ENCODE measurements at regions not wholly inside any gene's neighbourhood (a gene's known extent, or its start where the extent isn't known, plus 50 kb on each side); places are given as distances from the start of the nearest gene placed in this dataset.
"Not testable (repeated sequence)": the region's sequence is repeated elsewhere in the genome, so short reads cannot be mapped to it uniquely, and the experiment has no call there.

DNA sequence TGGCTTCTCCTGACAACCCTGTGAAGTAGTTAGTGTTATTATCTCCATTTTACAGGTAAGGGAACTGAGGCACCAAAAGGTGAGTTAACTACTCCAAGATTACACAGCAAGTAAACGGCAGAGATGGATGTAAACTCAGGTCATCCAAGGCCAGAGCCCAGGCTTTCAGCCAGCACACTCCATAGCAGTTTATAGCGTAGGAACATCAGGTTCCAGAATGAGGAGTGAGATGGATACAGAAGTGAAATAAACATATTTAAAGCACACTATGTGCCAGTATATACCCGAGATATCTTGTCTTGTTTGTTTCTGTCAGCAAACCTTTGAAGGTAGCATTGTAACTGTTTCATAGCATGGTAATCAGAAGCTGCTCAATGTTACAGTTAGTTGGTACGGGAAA lies 279.0 kb downstream of the OXSM start:
- DNase-seq (ENCODE audit: low read depth): no peak

DNA sequence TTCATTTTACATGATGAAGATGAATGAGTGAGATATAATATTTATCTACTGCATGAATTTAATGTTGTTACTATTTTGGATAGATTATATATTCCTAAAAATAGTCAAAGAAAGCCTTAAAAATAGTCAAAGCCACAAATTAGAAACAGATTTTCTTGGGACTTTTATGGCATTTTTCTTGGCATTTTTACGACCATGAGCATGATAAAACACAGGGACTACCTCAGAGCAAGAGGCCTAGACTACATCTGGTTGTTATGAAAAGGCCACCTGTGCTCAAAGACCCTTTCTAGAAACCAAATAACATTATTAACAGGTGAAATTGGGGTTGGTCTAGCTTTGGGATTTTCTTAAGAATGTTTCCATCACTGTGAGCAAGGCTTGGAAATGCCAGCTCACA lies 281.0 kb downstream of the OXSM start:
- DNase-seq (ENCODE audit: low read depth): no peak

DNA sequence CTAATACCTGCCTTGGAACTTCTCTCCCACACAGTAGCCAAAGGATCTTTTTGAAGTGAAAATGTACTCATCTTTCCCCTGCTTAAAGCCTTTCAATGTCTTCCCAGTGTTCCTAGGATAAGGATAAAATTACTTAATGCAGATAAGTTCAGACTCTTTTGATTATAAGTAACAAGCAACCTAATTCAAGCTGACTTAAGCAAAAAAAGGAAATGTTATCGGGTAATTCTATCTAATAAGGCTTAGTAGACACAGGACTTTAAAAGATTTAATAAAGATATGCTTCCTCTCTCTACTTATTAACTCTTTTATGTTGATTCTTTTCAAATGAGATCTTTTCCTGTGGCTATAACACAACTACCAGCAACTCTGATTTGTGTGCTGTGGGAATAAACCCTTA lies 284.2 kb downstream of the OXSM start:
- no peak for DNase-seq (ENCODE audit: low read depth)

DNA sequence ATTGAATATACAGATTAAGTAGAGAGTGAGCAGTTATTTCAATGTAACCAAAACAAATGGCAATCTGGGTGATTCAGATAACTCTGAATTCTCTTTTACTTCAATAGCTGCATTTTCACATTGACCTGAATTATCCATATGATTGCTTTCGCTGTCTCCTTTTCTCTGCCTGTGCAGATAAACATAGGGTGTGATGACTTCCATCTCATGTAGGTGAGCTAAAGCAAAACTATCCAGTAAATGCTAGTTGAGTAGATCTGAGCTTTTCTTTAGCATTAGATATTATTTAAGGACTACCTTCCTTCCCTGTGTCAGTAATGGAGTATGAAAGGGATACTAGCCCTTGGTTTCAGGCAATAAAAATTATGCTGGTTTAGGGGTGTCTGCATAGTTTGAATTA lies 288.6 kb downstream of the OXSM start:
- DNase-seq (ENCODE audit: low read depth): no peak

DNA sequence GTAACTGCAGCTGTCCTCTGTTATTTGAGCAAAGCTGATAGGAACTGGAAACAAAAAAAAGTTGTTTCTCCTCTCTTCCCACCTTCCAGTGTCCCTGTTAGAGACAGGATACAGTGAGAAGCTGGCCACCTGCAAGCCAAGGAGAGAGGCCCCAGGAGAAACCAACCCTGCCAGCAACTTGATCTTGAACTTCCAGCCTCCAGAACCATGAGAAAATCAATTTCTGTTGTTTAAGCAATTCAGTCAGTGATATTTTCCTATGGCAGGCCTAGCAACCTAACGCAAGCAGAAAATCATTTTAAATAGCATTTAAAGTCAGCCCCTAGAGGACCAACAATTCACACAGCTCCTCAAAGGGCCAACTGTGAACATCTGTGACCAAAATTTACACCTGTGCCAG lies 291.3 kb downstream of the OXSM start:
- no peak for DNase-seq (ENCODE audit: low read depth)

DNA sequence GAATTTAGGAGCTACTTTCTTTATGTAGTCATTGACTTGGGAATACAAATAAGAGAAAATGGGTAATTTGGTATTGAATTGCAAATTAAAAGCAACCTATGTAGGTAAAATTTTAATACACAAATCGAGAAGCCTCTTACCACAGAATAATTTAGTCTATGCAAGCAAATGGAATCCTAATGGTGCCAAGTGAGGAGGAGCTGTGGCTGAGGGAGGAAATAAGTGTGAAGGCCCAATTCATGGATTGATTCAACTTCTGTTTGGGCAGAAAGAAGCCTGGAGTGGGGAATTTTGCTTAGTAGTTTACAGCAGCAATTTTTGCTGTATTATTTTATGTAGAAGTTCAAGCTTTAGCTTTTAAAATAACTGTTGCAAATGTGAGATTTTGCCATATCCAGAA lies 291.9 kb downstream of the OXSM start:
- DNase-seq (ENCODE audit: low read depth): no peak

DNA sequence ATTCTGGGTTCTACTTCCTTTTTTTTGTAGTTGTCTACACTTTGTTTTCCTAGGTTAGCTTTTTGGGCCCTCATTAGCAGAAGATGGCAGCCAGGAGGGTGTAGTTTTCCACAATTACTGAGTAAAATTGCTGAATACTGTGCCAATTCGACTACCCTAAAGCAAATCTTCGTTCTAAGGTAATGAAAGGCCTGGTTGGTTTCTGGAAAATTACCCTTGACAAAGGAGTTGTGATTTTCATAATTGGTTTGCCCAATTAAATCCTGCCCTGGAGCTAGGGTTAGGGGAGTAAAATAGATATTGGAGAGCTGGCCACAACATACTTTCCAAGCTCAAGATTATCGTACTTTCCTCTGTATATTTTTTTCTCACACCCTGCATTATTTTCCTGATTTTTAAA lies 293.0 kb downstream of the OXSM start:
- DNase-seq (ENCODE audit: low read depth): no peak

DNA sequence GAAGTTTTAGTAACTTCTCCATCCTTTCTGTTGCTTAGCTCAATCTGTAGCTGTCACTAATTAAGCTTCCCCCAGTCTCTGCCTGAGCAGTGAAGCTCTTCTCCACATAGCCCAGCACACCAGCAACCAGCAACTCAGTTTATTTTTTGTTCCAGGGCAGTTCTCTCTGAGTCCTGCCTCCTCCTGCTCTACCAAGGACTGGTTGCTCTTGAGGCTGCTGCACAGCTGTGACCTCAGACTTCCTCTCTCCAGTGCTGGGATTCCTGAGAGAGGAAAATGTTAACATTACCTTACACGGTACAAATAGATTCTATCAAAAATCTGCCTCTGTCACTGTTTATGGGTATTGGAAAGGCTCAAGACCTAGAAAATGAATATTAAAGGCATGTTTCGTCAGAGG lies 294.7 kb downstream of the OXSM start:
- no peak for DNase-seq (ENCODE audit: low read depth)

DNA sequence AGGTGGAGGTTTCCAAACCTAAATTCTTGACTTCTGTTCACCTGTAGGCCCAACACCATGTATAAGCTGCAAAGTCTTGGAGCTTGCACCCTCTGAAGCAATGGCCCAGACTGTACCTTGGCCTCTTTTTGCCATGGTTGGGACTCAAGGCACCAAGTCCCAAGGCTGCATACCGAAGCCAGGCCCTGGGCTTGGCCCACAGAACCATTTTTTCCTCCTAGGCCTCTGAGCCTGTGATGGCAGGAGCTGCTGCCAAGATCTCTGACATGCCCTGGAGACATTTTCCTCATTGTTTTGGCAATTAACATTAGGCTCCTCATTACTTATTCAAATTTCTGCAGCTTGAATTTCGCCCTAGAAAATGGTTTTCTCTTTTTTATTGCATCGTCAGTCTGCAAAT lies 297.9 kb downstream of the OXSM start:
- no peak for DNase-seq (ENCODE audit: low read depth)

DNA sequence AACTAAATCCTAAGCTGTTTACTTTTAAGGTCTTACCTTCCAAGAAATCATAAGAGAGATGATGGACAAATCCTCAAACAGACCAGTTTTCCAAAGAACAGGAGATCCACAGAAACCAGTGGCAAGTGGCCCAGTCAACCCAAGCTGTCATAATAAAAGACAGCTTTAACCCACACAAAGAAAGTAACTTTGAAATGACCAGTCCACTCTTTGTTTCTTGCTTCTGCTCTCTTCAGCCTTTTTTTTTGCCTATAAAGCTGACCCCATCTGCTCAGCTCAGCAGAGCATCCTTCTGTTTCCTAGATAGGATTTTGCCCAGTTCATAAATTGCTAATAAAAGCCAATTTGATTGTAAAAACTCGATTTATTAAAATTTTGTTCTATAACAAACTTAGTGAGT lies 299.4 kb downstream of the OXSM start:
- DNase-seq (ENCODE audit: low read depth): no peak

DNA sequence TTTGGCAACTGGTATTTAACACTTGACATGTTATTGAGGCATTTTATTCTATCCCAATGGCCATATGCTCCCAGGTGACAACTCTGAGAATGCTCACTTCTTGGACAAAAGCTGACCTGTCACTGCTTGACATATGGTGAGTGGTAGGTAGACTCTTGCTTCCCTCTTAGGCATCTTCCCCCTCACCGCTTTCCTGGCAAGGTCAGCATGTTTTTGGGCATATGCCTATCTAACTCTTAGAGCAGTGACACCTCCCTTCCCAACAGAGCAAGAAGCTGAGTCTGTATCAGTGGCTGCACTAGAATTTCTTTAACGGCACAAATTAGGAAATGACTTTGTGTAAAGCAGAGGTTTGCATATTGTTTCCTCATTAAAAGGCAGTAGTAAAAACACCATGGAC lies 300.7 kb downstream of the OXSM start:
- no peak for DNase-seq (ENCODE audit: low read depth)

DNA sequence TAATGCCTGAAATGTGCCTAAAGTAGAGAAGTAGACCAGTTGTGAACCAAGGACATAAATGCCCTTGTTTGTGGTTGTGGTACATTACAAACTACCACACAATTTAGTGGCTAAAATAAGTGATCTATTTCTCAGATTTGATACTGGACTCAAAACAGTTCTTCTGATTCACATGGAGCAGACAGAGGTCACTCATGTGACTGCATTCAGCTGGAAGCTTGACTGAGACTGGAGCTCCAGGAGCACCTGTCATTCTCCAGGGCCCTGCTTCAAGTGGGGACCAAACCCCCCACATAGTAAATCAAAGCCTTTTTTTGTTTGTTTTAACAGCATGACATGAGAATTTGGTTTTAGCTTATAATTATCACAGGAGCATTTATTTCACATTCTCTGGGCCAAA lies 301.2 kb downstream of the OXSM start:
- no peak for DNase-seq (ENCODE audit: low read depth)

DNA sequence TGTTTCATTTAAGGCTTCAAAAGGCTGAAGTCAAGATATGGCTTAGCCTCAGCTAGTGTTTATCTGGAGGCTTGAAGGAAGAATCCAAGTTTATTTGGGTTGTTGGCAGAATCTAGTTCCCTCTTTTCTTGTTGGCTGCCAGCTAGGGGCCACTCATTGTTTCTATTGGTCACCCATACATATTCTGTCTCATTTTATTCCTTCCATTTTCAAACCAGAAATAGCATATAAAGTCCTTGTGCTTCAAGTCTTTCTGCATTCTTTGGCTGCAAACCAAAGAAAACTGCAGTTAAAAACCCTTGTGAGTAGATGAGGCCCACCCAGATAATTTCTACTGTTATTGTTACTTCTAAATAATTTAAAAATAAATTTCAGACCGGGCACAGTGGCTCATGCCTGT lies 301.7 kb downstream of the OXSM start:
- DNase-seq (ENCODE audit: low read depth): no peak

DNA sequence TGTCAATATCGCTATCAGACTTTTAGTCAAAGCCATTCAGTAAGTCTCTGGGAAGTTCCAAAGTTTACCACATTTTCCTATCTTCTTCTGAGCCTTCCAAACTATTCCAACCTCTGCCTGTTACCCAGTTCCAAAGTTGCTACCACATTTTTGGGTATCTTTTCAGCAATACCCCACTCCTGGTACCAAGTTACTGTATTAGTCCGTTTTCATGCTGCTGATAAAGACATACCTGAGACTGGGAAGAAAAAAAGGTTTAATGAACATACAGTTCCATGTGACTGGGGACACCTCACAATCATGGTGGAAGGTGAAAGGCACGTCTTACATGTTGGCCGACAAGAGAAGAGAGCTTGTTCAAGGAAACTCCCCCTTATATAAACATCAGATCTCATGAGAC lies 307.2 kb downstream of the OXSM start:
- not testable (repeated sequence) for DNase-seq (ENCODE audit: low read depth)

DNA sequence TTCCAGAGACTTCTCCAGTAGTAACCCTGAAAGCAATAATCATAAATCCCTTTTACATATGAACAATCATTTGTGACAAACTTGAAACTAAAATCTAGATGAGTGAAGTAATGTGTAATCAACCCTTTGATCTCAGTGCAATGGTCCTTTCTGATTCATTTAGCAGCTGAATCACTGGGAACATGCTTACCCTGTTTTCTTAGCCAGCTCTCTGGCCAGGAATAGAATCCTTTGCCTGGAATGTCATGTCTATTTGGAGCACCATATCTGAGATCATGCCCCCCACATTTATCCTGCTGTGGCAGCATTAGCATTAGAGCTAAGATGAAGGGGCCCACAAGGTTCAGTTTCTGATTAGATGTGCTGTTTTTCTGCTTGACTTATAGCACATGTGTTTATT lies 309.8 kb downstream of the OXSM start:
- DNase-seq (ENCODE audit: low read depth): no peak

DNA sequence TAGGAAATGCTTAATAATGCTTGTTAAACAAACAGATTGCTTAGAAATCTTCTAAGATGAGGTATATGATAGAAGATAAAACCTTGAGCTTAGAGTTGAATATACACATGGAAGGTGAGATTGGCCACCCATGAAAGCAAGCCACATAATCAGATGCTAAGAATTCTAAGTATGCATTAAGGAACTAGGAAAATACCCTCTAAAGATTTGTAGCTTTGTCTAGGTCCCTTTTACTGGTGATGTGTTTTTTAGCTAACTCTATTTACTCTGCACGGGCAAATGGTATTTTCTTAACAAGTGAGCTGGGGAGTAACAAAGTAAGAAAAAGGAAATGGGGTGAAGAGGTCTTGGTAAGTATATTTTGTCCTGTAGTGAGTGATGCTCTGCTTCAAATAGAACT lies 310.3 kb downstream of the OXSM start:
- DNase-seq (ENCODE audit: low read depth): no peak

DNA sequence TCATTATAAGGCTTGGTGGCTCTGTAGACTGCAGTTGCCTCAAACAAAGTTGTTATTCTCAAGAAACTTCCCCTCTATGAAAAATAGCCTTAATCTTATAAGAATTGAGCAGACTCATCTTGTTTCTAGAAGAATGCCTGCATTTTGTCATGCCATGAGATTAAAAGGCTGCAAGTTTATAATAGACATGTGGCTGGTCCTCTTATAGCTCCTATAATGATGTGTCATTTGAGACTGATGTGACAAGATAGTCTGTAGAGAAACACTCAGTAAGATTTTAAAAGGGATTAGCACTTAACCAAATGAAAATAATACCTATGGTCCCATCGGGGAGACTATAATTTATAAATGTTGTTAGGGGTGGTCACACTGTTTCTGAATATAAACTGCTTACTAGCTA lies 312.5 kb downstream of the OXSM start:
- no peak for DNase-seq (ENCODE audit: low read depth)

DNA sequence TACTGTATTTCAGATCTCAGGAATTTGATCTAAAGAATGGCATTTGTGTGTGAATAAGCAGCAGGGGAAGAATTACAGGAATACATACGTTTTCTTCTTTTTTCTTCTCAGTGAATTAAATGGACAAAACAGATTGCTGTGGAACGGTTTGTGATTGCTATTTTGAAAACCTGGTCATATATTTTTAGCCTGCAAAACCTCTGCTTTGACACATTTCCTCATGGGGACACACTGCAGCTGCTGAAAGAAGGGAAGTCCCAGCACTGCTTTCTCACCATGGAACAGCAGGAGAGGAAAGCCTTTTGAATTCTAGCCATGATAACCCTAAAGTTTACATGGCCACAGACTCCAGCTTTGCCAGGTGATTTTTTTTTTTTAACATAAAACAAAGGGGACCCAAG lies 315.0 kb downstream of the OXSM start:
- no peak for DNase-seq (ENCODE audit: low read depth)

DNA sequence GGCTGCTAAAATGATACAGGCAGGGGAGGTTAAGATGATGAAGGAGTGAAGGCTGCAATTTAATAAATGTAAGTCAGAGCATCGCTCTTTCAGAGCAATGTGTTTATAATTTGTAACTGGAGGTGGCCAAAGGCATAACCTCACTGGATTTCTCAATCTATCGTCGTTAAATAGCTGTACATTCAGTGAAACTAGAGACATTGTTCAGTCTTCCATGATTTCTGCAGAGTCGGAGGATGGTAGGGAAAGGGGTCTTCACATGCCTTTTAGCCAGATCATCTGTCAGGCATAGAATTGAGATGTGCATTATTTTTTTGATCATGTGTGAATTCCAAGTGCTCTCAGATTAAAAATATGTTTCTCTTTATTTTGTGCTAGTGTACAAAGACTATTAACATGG lies 315.4 kb downstream of the OXSM start:
- DNase-seq (ENCODE audit: low read depth): no peak

DNA sequence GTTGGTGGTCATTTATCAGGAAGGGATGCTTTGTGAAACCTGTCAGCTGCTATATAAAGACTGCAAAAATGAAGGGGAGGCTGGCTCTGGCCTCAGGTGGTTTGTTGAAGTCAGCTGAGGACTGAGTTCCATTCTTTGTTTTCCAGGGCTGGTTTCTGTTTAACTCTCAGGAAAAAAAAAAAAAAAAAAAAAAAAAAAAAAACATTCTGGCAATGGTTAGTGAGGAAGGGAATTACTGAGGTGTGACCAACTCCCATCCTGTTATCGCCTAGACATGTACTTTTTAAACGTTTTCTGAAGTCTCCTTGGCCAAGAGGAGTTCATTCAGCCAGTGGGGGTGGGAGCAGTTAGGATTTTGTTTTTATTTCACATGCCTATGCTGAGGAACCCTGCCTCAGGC lies 316.3 kb downstream of the OXSM start:
- DNase-seq (ENCODE audit: low read depth): no peak

DNA sequence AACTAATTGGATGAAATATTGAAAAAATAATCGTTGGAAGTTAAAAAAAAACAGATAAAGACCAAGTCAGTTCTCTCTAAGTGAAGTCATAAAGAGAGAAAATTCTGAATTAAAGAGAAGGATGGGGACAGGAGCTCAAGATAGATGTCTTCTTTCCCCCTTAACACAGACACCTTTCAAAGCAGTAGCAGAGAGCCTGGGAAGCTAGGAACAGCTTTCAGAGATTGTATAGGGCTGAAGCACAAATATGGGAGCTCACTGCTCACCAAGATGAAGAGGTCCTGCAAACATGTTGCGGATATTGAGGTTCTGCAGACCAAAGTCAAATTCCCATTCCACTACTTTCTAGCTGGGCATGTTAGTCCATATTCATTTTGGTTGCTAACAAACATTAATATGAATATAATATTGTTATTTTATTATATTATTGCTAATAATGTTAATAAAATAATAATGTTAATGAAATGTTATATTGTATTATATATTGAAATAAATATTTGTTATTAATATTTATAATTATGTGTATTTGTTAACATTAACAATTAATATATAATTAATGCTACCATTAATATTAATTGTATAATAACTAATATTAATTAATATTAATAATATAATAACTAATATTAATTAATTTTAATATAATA lies 319.1 kb downstream of the OXSM start:
- no peak for DNase-seq (ENCODE audit: low read depth)

DNA sequence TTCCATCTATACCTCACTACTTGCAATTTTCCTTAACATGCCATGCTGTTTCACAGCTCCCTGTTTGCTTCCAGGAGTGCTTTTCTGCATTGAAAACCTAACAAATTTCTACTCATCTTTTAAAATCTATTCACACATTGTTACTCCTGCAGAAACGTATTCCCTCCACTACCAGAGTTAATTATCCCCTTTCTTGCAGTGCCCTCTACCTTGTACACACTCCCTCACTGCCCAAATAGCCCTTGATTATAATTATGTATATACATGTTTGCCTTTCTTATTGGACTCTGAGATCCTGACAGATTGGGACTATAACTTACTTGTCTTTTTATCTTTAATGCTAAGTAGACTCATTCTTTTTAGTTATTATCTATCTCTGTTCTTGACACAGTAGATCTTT lies 325.0 kb downstream of the OXSM start:
- DNase-seq (ENCODE audit: low read depth): no peak

DNA sequence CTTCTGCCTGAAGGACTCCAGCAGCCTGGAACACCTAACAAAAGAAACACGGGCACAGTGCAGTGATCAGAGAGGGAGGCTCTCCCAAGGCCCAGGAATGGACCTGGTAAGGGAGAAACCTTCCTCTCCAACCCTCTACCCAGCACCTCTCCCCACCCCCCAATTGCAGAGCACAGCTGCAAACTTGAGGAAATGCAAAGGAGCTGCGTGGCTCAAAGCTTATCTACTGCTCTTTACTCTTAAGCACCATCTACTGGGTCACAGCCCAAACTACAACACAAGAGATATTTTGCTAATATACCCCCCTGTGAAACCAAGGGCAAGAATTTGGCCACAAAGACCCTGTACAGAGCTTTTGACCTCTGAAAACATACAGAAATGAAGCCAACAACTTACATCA lies 328.3 kb downstream of the OXSM start:
- DNase-seq (ENCODE audit: low read depth): no peak

DNA sequence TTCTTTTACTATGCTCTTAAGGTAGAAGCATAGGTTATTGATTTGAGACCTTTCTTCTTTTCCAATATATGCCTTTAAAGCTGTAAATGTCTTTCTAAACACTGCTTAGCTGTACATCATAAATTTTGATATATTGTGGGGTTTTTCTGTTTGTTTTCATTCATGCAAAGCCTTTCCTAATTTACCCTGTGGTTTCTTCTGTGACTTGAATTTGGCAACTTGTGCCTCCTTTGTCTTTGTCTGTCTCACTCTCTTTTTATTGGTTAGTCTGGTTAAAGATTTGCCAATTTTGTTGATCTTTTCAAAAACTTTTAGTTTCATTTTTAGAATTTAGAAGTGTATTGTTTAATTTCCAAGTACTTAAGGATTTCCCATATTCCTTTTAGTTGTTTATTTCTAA lies 343.1 kb downstream of the OXSM start:
- DNase-seq (ENCODE audit: low read depth): no peak

DNA sequence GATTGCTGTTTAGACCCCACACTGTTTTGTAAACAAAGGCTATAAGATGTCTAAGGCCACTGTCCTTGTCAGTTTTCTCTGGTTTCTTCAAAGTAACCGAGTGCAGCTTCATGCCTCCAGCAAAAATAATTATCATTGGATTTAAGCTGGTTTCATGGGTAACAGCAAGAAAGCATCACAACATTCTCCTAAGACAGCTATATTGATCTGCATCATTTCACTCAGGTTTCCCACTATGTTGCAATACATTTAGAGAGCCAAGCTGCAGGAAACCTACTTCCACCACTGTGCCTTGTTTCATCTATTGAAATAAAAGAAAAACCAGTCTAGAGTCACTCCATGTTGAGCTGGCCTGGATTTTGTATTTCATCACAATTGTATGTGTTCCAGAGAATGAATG lies 351.4 kb downstream of the OXSM start:
- no peak for DNase-seq (ENCODE audit: low read depth)
